CD4-positive, alpha-beta T cell treated with Interferon alpha-2 for 1 hour (primary cell): ENCODE measurements at regions not wholly inside any gene's neighbourhood (a gene's known extent, or its start where the extent isn't known, plus 50 kb on each side); places are given as distances from the start of the nearest gene placed in this dataset.

Source experiments
- DNase-seq, 2 donors: peaks; one replicate each; pipeline ENCODE4 v3.0.0-alpha.2; 2020 to 2022

- no peak for DNase-seq
Observed at GRCh38 chr2:41498781-41499180, 549.0 kb upstream of the PKDCC start.

- DNase-seq = no peak
Observed at GRCh38 chr2:41500895-41501294, 546.9 kb upstream of the PKDCC start.

- no peak for DNase-seq
Observed at GRCh38 chr2:41502752-41503151, 545.1 kb upstream of the PKDCC start.

DNA sequence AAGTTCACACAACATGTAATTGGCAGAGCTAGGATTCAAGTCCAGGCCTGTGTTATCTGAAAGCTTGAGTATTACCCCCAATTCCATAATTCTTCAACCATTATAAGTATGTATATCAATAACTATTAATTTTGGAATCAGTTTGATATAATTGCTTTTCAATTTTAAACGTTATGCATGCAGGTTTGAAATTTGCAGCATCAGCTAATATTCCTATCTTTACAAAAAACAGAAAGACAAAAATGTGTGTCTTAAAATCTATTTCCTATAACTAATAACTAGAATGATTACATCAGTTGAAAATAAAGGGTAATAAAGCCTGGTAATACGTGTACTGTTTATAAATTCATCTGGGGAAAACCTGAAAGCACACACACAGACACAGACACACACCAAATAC is 543.3 kb upstream of the PKDCC start:
- DNase-seq = no peak

GRCh38 chr2:41510108-41510507 is 537.7 kb upstream of the PKDCC start:
- DNase-seq = no peak

DNA sequence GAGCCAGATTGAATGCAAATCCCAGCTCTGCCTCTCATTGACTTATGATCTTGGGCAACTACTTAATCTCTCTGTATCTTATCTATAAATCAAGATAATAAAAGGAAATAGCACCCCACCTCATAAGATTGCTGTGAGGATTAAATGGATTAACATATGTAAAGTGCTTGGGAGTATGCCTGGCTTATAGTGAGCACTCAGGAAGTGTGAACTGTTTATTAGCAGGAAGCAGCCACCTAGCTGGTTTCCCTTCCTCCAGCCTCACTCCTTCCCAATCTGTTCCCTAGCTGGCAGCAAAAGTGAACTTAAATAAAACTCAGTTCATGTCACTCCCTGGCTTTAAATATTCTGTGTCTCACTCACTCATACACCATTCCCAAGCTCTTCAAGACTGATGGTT is 526.6 kb upstream of the PKDCC start:
- DNase-seq = no peak

- no peak for DNase-seq
Observed at GRCh38 chr2:41527525-41528323, 520.1 kb upstream of the PKDCC start.

DNA sequence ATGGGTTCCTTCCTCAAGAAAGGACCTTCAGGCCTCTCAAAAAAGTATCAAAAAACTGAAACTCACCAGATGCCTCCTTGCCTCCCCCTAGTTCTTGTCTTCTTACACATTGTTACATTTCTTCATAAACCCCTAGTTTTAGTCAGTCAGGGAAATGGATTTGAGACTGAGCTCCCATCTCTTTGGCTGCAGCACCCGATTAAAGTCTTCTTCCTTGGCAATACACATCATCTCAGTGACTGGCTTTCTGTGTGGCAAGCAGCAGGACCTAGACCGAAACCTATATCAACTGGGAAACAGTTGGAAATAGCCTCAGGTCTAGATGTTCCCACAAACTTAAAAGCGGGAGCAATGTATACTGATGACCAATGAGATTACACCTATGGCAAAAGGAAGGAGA is 512.2 kb upstream of the PKDCC start:
- DNase-seq = no peak

GRCh38 chr2:41540272-41540998 is 507.4 kb upstream of the PKDCC start:
- DNase-seq = no peak

GRCh38 chr2:41543726-41544125 is 504.1 kb upstream of the PKDCC start:
- DNase-seq = no peak

DNA sequence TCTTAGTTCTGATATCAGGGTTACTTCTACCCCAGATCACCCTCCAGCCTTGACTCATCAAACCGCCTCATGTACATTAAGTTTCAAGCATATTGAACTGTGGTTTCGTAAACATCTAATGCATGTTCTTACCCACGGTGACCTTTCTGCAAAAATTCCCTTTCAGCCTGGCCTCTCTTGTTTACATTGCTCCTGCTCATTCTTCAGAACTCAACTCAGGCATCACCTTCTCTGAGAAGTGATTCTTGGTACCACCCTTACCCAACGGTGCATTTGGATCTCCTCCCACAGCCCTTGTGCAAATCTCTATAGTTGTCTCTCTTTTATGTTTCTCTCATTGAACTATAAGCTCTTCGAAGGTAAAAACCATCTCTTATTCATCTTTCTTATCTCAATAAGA is 503.1 kb upstream of the PKDCC start:
- DNase-seq = no peak

DNA sequence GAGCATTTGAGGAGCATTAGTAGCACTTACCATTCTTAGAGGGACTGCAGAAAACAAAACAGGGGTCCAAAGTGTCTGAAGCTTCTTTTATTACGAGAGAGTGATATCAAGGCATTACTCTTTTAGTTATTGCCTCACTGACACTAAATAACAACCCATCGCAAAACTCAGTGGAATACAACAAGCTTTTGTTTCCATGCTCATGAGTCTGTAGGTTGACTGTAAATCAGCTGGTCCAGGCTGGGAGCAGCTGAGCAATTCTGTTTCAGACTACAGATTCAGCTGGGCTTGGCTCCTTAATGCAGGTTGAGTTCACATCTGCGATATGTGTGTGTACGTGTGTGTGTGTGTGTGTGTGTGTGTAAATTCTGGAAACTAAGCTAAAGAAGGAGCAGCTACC is 501.8 kb upstream of the PKDCC start:
- DNase-seq = no peak

- DNase-seq = no peak
Observed at GRCh38 chr2:41568648-41569047, 479.2 kb upstream of the PKDCC start.

GRCh38 chr2:41572154-41572553 is 475.7 kb upstream of the PKDCC start:
- DNase-seq = no peak

DNA sequence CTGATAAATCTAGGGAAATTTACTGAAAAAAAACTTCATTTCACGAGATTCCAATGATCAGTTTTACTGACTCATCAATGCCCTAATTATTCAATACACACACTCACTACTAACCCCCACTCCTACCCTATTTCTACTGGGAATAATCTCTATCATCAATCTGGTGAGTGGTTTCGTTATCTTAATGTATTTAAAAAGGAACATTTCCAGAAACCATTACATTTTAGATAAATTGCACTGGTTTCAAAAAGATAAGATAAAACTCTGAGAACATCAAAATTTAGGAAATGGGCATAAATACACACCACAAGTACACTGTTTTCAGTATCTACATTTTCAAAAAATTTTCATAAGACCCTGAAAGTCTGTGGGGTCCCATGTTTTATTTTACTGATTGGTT is 471.4 kb upstream of the PKDCC start:
- DNase-seq = no peak

DNA sequence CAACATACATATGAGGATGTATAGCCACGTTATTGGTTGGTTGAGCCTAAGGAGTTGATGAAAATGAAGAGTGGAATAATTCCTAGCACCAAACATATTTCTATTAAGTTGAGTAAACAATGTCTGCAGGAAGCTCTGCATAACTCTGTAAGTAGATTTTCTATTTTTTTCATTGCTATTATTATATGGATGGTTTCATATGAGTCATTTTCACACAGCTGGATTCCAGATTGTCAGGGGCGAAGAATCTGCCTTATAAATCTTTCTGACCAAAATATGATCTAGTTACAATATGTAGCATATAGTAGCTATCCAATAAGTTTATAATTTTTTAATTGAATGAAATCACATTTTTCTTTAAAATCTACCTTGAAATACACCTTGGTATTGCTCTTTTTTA is 468.0 kb upstream of the PKDCC start:
- no peak for DNase-seq

- no peak for DNase-seq
Observed at GRCh38 chr2:41580806-41581205, 467.0 kb upstream of the PKDCC start.

- DNase-seq = no peak
Observed at GRCh38 chr2:41595240-41595639, 452.6 kb upstream of the PKDCC start.

DNA sequence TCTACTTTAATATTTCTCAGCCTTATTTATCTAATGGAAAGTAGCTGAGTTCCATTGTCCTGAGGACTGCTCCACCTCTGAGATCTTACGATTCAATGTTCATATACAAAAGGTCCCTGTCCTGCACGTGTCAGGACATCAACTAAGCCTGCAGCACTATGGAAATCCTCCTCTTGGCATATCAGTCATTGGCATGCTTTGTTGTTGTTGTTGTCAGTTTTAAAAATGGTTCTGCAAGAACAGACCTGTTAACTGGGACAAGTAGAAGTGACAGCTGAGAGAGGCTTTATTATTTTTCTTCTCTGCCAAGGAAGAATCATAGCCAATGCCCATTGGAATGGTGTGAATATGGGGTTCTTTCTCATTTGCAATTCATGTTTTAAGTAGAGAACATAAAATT is 450.1 kb upstream of the PKDCC start:
- no peak for DNase-seq

- no peak for DNase-seq
Observed at GRCh38 chr2:41598161-41598894, 449.5 kb upstream of the PKDCC start.

DNA sequence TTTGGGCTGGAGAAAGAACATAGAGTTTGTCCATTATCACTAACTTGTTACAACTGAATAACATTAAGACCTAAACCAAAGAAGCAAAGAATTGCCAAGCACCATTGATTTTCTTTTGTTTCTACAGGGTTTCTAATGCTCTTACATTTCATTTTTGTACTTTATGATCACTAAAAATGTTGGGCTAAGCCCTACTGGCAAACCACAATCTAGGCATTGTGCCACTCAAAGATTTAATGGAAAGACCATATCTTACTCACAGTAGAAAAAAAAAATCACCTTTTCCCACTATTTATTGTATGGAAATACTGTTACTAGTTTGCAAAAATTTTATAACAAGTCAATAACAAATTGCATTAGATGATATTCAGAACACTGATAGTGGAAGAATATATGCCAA is 447.4 kb upstream of the PKDCC start:
- DNase-seq = no peak

DNA sequence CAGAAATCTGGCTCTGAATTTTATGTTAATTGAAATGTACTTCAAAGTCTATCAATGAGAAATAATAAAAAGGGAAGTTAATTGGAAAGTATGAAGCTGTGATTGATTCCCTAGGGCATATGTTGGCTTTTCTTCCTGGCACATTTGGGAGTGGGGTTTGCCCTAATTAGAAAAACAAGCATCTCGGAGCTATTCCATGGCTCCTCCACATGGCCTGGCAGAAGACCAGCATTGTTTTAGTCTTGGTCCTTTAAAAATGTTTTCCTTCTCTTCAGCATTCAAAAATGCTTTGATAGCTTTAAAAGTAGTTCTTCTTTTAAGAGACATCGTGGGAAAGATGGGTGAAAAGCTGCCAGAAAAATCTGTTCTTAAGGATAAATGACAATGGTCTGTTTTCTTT is 445.5 kb upstream of the PKDCC start:
- DNase-seq = no peak

DNA sequence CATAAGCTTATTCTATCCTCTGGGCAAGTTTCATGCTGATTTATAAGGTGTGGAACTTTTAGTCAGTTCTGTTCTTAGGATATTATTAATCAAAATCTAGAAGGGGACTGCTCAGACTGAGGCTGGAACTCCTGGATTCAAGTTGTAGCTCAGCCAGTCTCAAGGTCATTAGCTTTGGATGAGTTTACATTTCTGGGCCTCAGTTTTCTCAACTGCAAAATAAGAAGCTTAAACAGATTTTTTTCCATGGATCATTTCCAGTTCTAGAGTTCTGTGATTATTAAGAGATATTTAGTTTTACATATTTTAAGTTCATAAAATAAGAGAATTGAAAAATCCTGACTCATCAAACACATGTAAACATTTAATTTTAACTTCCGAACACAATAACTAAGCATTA is 442.5 kb upstream of the PKDCC start:
- DNase-seq = no peak

GRCh38 chr2:41605914-41606313 is 441.9 kb upstream of the PKDCC start:
- DNase-seq = no peak
